Loucy (cell line): ENCODE measurements at regions not wholly inside any gene's neighbourhood (a gene's known extent, or its start where the extent isn't known, plus 50 kb on each side); places are given as distances from the start of the nearest gene placed in this dataset.

Experiments used
- H2AFZ ChIP-seq: fragments of 200-600 bp; sonication (generic); 2 replicates; pipeline ENCODE4 v1.6.0; 2016; ENCODE audit warnings: antibody characterized with exemption, mild to moderate bottlenecking, low read length, moderate library complexity
- H3F3A ChIP-seq: fragments of 200-600 bp; 2 replicates; pipeline ENCODE4 v1.6.0; 2016; ENCODE audit warnings: antibody characterized with exemption, low read depth, mild to moderate bottlenecking
- H3K27me3 ChIP-seq: fragments of 200-600 bp; sonication (generic); 2 replicates; pipeline ENCODE4 v1.6.1; 2014; ENCODE audit warnings: low read length, mild to moderate bottlenecking; ENCODE audit not compliant: insufficient read depth, poor library complexity, severe bottlenecking
- H3K36me3 ChIP-seq: fragments of 200-600 bp; sonication (generic); 2 replicates; pipeline ENCODE4 v1.6.1; 2016; ENCODE audit warnings: low read length; ENCODE audit not compliant: insufficient read depth
- H3K4me1 ChIP-seq: fragments of 200-600 bp; sonication (generic); 2 replicates; pipeline ENCODE4 v1.5.1; 2014; ENCODE audit warnings: low read length, mild to moderate bottlenecking; ENCODE audit not compliant: insufficient read depth, poor library complexity, severe bottlenecking
- H3K4me2 ChIP-seq: fragments of 200-600 bp; sonication (generic); 2 replicates; pipeline ENCODE4 v1.6.0; 2014; ENCODE audit warnings: antibody characterized with exemption, low read length, low read depth, mild to moderate bottlenecking; ENCODE audit not compliant: poor library complexity, severe bottlenecking
- H3K4me3 ChIP-seq: fragments of 200-600 bp; sonication (generic); 2 replicates; pipeline ENCODE4 v1.5.1; 2014; ENCODE audit warnings: low read length, mild to moderate bottlenecking, mixed read lengths; ENCODE audit not compliant: poor library complexity, severe bottlenecking
- H3K79me2 ChIP-seq: fragments of 200-600 bp; sonication (generic); 2 replicates; pipeline ENCODE4 v1.6.1; 2014; ENCODE audit warnings: low read length; ENCODE audit not compliant: insufficient read depth
- H3K9ac ChIP-seq: fragments of 200-600 bp; sonication (generic); 2 replicates; pipeline ENCODE4 v1.6.0; 2014; ENCODE audit warnings: mild to moderate bottlenecking, low read depth, low read length, moderate library complexity; ENCODE audit not compliant: poor library complexity, severe bottlenecking
- H3K9me2 ChIP-seq: fragments of 200-600 bp; sonication (generic); replicated peaks from 2 replicates; pipeline ENCODE4 v1.6.1; 2016; ENCODE audit warnings: low read depth, low read length, mixed read lengths
- H3K9me3 ChIP-seq: fragments of 200-600 bp; sonication (generic); 2 replicates; pipeline ENCODE4 v1.6.1; 2014; ENCODE audit warnings: mild to moderate bottlenecking, antibody characterized with exemption, low read length, low read depth; ENCODE audit not compliant: insufficient read depth
- H4K20me1 ChIP-seq: fragments of 200-600 bp; sonication (generic); 2 replicates; pipeline ENCODE4 v1.6.0; 2014; ENCODE audit warnings: antibody characterized with exemption, low read length, mild to moderate bottlenecking; ENCODE audit not compliant: insufficient read depth, poor library complexity, severe bottlenecking
- EZH2phosphoT487 ChIP-seq: fragments of 200-600 bp; IDR thresholded peaks from 2 replicates; pipeline ENCODE4 v1.6.1; 2018; ENCODE audit warnings: antibody characterized with exemption, mild to moderate bottlenecking, moderate library complexity, borderline replicate concordance
- TF ChIP-seq, protein P1 (sequence below): fragments of 200-600 bp; sonication (generic); conservative IDR thresholded peaks from 2 replicates; pipeline ENCODE4 v1.5.1; 2014; ENCODE audit warnings: mild to moderate bottlenecking, antibody characterized with exemption, low read length

DNA sequence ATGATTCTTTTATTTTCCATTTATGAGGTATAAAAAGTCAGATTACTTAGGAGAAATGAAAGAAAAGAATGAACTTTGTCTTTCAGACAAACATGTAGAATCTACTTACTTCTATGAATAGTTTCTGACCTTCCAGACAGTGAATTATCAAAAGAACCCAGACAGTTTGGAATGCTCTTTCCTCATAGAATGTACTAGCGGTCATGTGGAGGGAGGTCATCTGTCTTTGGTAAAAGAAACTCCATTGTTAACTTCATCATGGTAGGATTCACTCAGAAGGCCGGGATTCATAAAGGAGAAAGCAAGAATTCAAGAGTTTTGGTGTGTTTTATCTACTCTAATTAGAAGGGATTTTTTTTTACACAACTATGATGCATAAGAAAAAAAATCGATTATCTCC, 144.8 kb upstream of the ZNF804B start:
- Histone ChIP-seq H3K4me2 (no peak overlapping the region), H3F3A (no peaks in the 10 kb centered on the region), H3K9me3 (no peaks in the 10 kb centered on the region), H2AFZ (no peak overlapping the region), H3K79me2 (no peaks in the 10 kb centered on the region), H4K20me1 (no peaks in the 10 kb centered on the region), H3K9ac (no peak overlapping the region), H3K9me2 (no peaks in the 10 kb centered on the region; the same call in 1 of the 2 replicates), H3K4me3 (no peak overlapping the region), H3K4me1 (no peaks in the 10 kb centered on the region), H3K27me3 (no peaks in the 10 kb centered on the region), H3K36me3 (no peaks in the 10 kb centered on the region)
- TF ChIP-seq, protein P1, sequence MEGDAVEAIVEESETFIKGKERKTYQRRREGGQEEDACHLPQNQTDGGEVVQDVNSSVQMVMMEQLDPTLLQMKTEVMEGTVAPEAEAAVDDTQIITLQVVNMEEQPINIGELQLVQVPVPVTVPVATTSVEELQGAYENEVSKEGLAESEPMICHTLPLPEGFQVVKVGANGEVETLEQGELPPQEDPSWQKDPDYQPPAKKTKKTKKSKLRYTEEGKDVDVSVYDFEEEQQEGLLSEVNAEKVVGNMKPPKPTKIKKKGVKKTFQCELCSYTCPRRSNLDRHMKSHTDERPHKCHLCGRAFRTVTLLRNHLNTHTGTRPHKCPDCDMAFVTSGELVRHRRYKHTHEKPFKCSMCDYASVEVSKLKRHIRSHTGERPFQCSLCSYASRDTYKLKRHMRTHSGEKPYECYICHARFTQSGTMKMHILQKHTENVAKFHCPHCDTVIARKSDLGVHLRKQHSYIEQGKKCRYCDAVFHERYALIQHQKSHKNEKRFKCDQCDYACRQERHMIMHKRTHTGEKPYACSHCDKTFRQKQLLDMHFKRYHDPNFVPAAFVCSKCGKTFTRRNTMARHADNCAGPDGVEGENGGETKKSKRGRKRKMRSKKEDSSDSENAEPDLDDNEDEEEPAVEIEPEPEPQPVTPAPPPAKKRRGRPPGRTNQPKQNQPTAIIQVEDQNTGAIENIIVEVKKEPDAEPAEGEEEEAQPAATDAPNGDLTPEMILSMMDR, result no peak
- TF ChIP-seq EZH2phosphoT487, result no peak

DNA sequence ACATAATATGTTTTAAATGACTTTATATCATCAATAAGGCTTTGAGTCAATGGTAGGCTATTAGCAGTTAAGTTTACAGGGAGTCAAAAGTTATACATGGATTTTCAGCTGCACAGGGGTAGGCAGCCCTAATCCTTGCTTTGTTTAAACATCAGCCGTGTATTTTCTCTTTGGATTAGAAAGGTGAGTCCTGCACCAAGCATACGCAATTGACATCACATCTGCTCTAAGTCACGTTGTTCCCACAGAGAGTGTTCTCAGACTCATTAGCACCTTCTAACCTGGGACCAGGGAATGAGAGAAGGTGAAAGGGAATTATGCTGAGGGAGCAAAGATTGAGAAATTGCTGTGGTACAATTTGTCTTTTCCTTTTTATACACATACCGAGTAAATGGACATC, 148.6 kb upstream of the ZNF804B start:
- TF ChIP-seq, protein P1, result no peak
- TF ChIP-seq EZH2phosphoT487, result no peak

DNA sequence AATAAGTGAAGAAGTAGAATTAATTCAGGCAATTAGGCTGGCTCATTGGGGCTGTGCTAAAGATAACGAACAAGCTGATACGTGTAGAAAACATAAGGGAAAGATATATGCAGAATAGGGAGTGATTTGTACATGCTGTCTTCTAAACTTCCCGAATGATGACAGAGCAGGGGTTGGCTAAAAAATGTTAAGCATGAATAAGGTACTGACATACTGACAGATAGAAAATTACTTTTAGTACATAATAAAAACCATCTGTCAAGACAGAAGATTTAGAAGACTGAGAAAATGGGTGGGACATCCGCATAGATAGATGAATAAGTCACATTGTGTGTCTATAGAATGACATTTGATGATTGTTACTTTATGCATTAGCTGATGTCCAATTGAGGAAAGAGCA, 158.8 kb upstream of the ZNF804B start:
- Histone ChIP-seq H3K4me2 (no peak overlapping the region), H3K9ac (no peak overlapping the region), H3K4me1 (no peaks in the 10 kb centered on the region), H3K36me3 (no peaks in the 10 kb centered on the region), H3K9me2 (no peaks in the 10 kb centered on the region), H3F3A (no peaks in the 10 kb centered on the region), H3K4me3 (no peak overlapping the region), H4K20me1 (no peaks in the 10 kb centered on the region), H2AFZ (no peak overlapping the region), H3K79me2 (no peaks in the 10 kb centered on the region), H3K9me3 (no peaks in the 10 kb centered on the region), H3K27me3 (no peaks in the 10 kb centered on the region)
- TF ChIP-seq, protein P1, result no peak
- no peak for TF ChIP-seq EZH2phosphoT487

More for the DNA sequence above, 148.6 kb upstream of the ZNF804B start:
- H2AFZ ChIP-seq, result no peak overlapping the region
- H4K20me1 ChIP-seq, result no peaks in the 10 kb centered on the region
- H3K9ac ChIP-seq, result no peak overlapping the region
- no peak overlapping the region for H3K4me2 ChIP-seq
- no peak overlapping the region for H3K4me3 ChIP-seq
- H3K27me3 ChIP-seq, result no peaks in the 10 kb centered on the region
- H3F3A ChIP-seq, result no peaks in the 10 kb centered on the region
- no peaks in the 10 kb centered on the region for H3K36me3 ChIP-seq
- no peaks in the 10 kb centered on the region for H3K79me2 ChIP-seq
- no peaks in the 10 kb centered on the region; the same call in 1 of the 2 replicates for H3K9me2 ChIP-seq
- no peaks in the 10 kb centered on the region for H3K4me1 ChIP-seq
- H3K9me3 ChIP-seq, result no peaks in the 10 kb centered on the region
